Midbrain (tissue), 1 donor: ENCODE measurements at regions not wholly inside any gene's neighbourhood (a gene's known extent, or its start where the extent isn't known, plus 50 kb on each side); places are given as distances from the start of the nearest gene placed in this dataset.
"Not testable (repeated sequence)": the region's sequence is repeated elsewhere in the genome, so short reads cannot be mapped to it uniquely, and the experiment has no call there.

Source experiments
- DNase-seq: peaks from one replicate; lab custom pipeline; 2025; lab: John Stamatoyannopoulos, UW

- DNase-seq: no peak
These were observed 234.3 kb upstream of the FOLH1 start for GRCh38 chr11:49442669-49443068.

GRCh38 chr11:49439901-49440300 lies 231.5 kb upstream of the FOLH1 start:
- DNase-seq: not testable (repeated sequence)

- not testable (repeated sequence) for DNase-seq
These were observed 225.9 kb upstream of the FOLH1 start for GRCh38 chr11:49434308-49434707.

GRCh38 chr11:49432242-49432848 lies 223.9 kb upstream of the FOLH1 start:
- no peak for DNase-seq

- DNase-seq: peak; percentile 33
These were observed 215.7 kb upstream of the FOLH1 start for GRCh38 chr11:49424136-49424535.

GRCh38 chr11:49418877-49419276 lies 210.5 kb upstream of the FOLH1 start:
- not testable (repeated sequence) for DNase-seq

GRCh38 chr11:49405743-49406142 lies 197.3 kb upstream of the FOLH1 start:
- no peak for DNase-seq

- DNase-seq: not testable (repeated sequence)
These were observed 187.4 kb upstream of the FOLH1 start for GRCh38 chr11:49395789-49396188.

GRCh38 chr11:49390362-49390761 lies 182.0 kb upstream of the FOLH1 start:
- DNase-seq: not testable (repeated sequence)

GRCh38 chr11:49389149-49389548 lies 180.7 kb upstream of the FOLH1 start:
- DNase-seq: not testable (repeated sequence)

- DNase-seq: peak; percentile 5
These were observed 176.0 kb upstream of the FOLH1 start for GRCh38 chr11:49384371-49384770.

- DNase-seq: no peak
These were observed 169.6 kb upstream of the FOLH1 start for GRCh38 chr11:49377978-49378377.

- not testable (repeated sequence) for DNase-seq
These were observed 165.5 kb upstream of the FOLH1 start for GRCh38 chr11:49373866-49374265.

- DNase-seq: not testable (repeated sequence)
These were observed 165.0 kb upstream of the FOLH1 start for GRCh38 chr11:49373385-49373784.

- DNase-seq: not testable (repeated sequence)
These were observed 163.7 kb upstream of the FOLH1 start for GRCh38 chr11:49372137-49372536.

- DNase-seq: not testable (repeated sequence)
These were observed 160.2 kb upstream of the FOLH1 start for GRCh38 chr11:49368556-49368955.

GRCh38 chr11:49365375-49365774 lies 157.0 kb upstream of the FOLH1 start:
- not testable (repeated sequence) for DNase-seq

- DNase-seq: not testable (repeated sequence)
These were observed 154.6 kb upstream of the FOLH1 start for GRCh38 chr11:49362994-49363393.

GRCh38 chr11:49354536-49354935 lies 146.1 kb upstream of the FOLH1 start:
- not testable (repeated sequence) for DNase-seq

GRCh38 chr11:49352868-49353267 lies 144.5 kb upstream of the FOLH1 start:
- not testable (repeated sequence) for DNase-seq

GRCh38 chr11:49346627-49347026 lies 138.2 kb upstream of the FOLH1 start:
- not testable (repeated sequence) for DNase-seq

- DNase-seq: not testable (repeated sequence)
These were observed 120.2 kb upstream of the FOLH1 start for GRCh38 chr11:49328485-49329186.

GRCh38 chr11:49327766-49328165 lies 119.4 kb upstream of the FOLH1 start:
- DNase-seq: not testable (repeated sequence)
